Activated CD4-positive, alpha-beta T cell treated with anti-CD3 and anti-CD28 coated beads for 48 hours (primary cell): ENCODE measurements at regions not wholly inside any gene's neighbourhood (a gene's known extent, or its start where the extent isn't known, plus 50 kb on each side); places are given as distances from the start of the nearest gene placed in this dataset.
"Not testable (repeated sequence)": the region's sequence is repeated elsewhere in the genome, so short reads cannot be mapped to it uniquely, and the experiment has no call there.

Experiments
- DNase-seq: peaks from one replicate; pipeline ENCODE4 v3.0.0-alpha.2; 2020

DNA sequence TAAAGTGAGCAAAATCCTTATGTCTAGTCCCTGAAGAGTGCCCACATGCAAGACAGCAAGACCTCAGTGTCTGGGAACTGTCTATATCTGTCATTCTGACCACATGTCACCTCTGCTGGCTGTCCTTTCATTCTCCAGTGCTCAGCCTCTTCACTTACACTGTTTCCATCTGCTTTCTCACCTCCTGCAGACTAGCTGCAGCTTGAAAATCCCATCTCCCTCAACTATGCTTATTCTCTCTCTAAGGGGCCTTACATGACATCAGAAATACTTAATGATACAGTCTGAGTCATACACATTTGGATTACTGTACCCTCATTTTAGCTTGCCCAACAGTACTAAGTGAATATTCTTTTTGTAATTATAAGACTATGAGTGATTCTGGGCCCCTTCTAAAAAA is 587.8 kb downstream of the EPM2A start:
- DNase-seq = no peak

DNA sequence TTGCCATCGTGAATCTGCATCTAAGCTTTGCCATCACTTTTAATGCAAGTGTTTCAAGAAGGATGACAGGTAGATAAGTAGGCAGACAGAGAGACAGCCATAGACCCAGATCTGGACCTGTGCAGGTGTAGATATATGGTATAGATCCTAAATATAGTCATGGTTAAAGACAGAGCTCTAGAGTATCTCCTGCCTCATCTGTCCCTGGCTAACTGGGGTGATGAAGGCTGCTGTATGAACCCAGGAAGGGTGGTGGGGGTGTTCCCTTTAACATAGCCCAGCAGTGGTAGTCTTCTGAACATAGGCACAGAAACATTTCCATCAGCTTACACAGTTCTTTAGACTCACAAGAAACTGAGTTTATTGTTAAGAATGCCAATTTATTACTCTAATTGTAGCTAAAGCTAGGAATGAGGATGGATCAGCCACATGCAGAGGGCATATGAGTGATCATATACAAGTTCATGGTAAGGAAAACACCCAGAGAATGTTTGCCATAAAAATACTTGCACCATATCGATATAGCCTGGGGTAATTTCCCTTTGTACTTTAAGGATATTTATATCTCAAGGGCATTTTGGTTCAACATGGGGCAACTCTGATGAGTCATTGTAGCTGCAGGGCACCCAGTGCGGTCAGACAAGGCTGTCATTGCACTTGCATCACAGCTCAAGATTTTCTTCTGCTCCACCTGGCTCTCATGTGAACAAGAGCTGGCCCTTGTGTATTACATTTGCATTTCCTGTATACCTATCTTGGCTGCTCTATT is 587.2 kb downstream of the EPM2A start:
- no peak for DNase-seq

DNA sequence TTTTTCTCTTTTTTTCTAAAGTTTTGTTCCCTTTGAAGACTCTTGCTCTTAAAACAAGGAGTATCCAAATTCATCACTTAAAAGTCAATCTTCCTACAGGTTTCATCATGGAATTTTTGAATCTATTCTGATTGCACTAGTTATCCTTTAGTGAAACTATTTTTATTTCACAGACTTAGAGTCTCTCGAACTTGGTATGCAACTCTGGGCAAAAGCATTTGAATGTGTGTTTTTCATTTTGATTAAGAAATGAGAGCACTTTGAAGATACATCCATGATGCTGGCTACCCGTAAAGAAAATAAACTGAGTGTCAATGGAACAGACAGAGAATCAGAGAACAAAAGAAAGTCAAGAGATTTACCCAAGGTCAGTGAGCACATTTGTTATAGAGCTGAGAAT is 586.5 kb downstream of the EPM2A start:
- no peak for DNase-seq

DNA sequence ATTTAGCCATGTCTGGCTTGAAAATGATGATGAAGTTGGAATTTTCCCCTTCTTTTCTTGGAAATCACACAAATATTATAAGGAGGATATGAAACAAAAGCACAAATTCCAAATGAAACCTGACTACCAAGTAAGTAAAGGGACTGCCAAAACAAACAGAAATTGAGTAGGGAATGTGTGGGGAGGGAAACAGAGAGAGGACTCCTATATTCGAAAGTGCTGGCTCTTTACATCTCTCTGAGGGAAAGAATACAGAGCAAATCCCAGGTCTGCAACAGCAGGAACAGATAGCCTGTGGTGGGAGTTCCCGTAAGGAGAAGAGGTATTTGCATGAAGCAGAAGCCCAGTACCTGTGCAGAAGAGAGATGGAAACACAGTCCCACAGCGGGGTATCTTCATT is 583.7 kb downstream of the EPM2A start:
- no peak for DNase-seq

DNA sequence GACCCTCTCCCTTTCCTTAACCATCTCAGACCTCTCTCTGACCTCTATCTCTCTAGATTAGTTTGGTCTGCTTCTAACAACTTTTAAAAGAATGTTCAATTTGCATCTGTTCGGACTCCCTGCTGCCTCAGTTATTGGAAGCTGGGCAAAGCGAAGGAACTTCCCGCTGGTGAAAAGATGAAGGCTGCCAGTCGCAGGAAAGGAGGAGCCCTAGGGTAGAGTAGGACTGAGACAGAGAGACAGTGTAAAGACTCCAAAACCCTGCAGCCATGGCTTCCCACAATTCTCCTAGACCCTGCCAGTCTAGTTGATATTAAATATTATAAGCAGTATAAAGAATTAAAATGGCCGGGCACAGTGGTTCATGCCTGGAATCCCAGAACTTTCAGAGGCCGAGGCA is 581.8 kb downstream of the EPM2A start:
- DNase-seq = no peak

DNA sequence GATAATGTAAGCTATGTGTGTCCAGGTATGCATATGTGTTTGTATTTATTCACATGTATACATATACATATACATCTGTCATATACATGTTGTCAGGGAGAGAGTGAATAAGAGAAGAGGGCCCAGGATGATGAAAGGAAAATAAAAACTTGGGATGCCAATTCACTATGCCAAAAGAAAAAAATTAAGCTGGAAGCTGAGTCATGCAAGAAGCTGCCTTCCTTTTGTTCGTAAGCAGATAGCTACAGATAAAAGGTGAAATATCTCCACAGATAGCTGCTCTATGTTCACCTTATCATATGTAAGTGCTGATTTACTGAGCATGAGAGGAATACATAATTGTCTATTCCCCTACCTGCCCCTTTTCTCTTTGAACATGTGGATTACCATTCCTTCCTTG is 579.9 kb downstream of the EPM2A start:
- DNase-seq = no peak

DNA sequence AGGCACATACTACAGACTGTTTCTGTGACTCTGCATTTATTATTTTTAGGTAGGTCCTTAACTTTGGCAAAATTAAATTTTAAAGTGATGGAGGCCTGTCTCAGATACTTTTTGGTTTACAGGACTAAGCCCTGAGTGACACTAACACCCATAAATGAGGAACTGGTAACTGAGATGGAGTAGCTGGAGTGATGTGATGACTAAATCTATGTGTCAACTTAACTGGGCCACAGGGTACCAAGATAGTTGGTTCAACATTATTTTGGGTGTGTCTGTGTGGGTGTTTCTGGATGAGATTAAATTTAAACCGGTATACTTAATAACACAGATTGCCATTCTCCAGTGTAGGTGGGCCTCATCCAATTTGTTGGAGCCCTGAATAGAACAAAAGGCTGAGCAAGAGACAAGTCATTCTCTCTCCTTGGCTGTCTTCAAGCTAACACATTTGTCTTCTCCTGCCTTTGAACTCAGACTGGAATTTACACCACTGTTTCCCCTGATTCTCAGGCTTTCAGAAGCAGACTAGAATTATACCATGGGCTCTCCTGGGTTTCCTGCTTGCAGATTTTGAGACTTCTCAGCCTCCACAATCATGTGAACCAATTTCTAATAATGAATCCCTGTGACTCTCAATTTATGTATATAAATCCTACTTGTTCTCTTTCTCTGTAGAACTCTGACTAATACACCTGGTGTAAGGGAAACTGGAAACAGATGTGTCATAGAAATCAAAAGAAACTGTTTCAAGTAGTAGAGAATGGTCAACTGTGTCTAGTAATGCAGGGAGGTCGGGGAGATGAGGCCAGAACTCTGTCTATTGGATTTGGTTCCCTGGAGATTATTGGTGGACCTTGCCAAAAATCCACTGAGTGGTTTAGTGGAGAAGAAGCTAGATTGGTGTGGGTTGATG is 579.2 kb downstream of the EPM2A start:
- no peak for DNase-seq

DNA sequence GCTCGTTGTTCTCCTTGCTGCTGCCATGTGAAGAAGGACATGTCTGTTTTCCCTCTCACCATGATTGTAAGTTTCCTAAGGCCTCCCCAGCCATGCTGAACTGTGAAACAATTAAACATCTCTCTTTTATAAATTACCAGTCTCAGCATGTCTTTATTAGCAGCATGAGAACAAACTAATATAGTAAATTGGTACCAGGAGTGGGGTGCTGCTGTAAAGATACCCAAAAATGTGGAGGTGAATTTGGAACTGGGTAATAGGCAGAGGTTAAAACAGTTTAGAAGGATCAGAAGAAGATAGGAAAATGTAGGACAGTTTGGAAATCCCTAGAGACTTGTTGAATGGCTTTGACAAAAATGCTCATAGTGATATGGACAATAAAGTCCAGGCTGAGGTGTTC is 576.7 kb downstream of the EPM2A start:
- not testable (repeated sequence) for DNase-seq

DNA sequence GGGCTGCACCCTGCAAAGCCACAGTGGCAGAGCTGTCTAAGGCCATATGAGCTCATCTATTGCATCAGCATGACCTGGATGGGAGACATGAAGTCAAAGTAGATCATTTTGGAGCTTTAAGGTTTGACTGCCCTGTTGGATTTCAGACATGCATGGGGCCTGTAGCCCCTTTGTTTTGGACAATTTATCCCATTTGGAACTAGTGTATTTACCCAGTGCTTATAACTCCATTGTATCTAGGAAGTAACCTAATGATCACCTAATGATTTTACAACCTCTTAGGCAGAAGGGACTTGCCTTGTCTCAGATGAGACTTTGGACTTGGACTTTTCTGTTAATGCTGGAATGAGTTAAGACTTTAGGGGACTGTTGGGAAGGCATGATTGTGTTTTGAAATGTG is 575.4 kb downstream of the EPM2A start:
- no peak for DNase-seq

DNA sequence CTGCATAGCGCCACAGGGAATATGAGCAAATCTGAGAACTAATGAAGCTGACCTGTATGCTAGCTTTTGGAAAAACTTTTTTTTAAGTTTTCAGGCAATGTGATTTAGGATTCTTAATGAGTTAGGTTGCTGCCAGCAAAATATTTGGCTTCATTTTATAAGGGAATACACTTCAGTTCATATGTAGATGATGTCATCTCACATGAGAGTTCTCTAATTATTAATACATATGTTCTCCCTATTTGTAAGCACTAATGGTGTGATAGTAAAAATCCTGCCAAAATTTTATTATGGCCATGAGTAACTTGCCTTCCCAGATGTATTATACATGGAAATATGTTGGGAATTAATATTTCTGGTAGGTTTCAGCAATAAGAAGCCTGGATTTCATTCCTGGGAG is 573.8 kb downstream of the EPM2A start:
- DNase-seq = no peak

DNA sequence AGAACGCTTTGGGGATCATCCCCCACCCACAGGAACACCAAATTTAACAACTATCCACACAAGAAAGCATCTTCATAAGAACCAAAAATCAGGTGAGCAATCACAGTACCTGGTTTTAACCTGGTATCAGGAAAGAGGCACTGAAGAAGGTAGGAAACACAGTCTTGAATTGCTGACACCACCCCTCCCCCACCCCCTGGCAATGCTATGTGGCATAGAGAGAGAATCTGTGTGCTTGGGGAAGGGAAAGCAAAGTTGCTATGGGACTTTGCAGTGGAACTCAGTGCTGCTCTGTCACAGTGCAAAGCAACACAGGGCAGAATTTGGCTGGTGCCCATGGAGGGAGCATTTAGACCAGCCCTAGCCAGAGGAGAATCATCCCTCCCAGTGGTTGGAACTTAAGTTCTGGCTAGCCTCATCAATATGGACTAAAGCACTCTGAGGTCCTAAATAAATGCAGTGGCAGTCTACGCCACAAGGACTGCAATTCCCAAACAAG is 565.5 kb downstream of the EPM2A start:
- no peak for DNase-seq

DNA sequence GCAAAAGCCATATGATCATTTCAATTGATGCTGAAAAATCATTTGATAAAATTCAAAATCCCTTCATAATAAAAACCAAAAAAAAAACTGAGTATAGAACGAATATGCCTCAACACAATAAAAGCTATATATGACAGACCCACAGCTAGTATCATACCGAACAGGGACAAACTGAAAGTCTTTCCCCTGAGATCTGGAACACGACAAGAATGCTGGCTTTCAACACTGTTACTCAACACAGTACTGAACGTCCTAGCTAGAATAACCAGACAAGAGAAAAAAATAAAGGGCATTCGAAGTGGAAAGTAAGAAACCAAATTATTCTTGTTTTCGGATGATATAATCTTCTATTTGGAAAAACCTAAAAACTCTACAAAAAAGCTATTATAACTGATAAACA is 559.9 kb downstream of the EPM2A start:
- DNase-seq = no peak

DNA sequence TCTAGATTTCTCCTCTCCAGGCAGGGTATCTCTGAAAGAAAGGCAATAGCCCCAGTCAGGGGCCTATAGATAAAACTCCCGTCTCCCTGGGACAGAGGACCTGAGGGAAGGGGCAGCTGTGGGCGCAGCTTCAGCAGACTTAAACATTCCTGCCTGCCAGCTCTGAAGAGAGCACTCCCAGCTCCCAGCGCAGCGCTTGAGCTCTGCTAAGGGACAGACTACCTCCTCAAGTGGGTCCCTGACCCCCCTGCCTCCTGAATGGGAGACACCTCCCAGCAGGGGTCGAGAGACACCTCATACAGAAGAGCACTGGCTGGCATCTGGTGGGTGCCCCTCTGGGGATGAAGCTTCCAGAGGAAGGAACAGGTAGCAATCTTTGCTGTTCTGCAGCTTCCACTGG is 556.9 kb downstream of the EPM2A start:
- no peak for DNase-seq

DNA sequence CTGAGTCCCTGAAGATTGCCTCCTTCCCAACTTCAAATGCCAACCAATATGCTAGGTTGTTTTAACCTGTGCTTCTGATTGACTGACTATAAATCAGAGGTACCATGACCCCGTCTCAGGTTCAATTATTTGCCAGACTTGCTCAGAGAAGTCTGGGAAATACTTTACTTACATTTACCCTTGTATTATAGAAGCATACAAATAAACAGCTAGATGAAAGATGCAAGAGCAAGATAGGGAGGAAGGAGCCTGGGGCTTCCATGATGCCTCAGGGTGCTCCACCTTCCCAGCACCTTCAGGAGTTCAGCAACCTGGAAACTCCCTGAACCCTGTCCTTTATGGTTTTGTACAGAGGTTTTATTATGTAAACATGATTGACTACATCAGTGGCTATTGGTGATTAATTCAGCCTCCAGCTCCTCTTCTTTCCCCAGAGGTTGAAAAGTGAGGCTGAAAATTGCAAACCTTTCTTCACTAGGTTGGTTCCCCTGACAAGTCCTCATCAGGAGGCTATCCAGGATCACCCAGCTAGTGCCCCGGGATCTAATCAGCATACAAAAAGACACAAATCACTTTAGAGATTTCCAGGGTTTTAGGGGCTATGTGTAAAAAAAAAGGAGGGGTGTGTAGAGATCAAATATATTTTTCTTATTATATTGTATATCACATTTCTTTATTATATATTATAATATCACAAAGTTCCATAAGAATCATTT is 547.7 kb downstream of the EPM2A start:
- DNase-seq = no peak

DNA sequence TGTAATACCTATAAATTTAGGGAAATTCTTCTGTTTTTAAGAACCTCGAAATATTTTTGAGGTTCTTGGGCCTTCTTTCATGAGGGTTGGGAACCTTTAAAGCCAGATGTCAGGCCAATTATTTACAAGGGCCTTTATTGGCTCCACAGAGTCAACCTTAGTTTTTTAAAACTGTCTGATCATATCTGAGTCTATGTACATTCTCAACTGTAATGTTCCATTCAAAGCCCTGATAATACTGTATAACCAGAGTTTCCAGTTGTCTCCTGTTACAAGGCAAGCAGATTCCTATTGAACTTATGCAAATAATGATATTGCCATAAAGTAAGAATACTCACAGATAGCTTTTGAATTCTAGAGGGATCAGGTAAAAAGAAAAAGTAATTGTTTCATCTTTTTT is 545.5 kb downstream of the EPM2A start:
- DNase-seq = no peak

DNA sequence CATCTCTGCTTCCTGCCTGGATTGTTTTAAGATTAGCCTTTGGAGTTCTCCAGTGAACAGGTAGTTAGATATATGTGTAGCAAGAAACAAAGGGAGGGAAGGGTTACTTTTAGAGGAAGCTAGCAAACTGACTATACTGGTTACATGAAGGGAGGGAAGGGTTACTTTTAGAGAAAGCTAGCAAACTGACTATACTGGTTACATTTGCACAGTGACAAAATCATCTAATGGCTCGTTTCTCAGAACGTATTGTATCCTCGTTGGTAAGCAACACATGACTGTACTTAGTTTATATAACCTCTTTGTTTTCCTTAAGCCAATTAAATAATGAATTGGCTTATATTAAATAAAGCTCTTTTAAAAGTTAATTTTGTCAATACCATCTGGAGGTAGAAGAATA is 540.9 kb downstream of the EPM2A start:
- DNase-seq = no peak

DNA sequence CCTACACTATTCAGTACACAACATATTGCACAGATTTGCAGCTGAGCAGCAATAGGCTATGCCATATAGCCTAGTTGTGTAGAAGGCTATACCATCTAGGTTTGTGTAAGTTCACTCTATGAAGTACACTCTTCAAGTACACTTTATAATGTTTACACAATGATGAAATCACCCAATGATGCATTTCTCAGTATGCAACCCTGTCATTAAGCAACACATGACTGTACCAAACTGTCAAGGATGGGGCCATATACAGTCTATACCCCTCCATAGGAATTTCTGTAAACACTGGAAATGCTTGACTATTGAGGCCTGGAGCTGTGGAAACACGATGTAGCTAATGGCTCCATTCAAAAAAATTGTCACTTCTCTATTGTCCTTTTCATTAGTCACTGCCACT is 535.4 kb downstream of the EPM2A start:
- DNase-seq = no peak

DNA sequence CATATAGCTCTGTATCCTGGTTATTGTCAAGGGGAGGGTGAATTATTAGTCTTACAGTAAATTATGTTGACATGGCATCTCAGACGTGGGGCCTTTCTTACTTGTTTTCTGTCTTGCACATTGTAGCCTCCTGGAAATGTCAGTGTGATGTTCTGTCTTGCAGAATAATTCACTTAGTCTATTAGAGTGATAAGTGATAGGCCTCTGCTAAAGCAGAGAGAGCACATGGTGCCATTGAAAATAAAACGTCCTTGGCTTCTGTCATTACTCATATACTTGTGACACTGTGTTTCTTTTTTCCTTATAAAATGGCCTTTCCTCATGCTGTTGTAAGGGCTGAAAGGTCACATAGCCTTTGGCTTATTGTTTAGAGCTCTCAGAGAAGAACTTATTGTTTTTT is 531.0 kb downstream of the EPM2A start:
- DNase-seq = no peak

DNA sequence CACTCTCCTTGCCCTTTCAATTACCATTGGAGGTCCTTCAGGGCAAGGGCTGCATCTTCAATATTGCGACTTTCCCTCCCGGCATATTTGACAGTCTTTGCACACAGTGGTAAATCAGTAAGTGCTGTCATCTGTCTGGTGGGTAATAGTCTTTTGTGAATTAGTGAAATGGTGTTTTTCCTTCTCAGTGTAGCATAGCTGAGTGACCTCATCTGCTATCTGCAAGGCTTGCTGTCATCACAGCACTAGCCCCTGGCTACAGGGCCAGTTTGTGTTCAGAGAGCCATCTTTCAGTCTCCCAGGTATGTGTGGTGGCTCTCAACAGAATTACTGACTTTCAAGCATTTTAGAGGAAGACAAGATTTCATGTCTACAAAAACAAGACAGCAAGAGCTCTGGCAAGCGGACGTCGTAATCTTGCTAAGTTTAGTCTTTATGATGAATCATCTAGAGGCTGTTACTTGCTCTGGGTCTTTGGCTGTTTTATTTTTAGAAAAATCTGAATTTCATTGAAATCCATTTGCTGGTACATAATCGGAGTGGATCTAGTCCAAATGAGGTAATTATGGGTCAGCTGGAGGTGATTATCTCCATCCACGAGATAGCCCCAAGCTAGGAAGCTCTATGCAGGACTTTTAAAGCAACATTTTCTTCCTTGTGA is 528.9 kb downstream of the EPM2A start:
- no peak for DNase-seq

DNA sequence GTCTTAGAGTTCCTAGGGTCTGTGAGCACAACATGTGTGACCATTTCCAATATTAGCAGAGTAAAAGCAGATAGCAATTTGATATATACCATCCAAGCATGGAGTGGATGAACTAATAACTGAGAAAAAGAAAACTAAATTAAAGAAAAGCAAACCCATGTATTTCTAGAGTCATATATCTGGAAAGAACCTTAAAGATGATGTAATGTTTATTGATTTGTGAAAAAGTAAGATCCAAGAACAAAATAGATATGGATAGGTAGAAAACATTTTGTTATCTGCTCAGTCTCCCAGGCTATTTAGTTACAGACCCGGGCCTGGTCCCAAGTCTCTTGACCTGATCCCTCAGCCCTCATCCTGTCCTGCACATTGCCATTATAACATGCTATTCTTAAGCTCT is 526.8 kb downstream of the EPM2A start:
- no peak for DNase-seq

DNA sequence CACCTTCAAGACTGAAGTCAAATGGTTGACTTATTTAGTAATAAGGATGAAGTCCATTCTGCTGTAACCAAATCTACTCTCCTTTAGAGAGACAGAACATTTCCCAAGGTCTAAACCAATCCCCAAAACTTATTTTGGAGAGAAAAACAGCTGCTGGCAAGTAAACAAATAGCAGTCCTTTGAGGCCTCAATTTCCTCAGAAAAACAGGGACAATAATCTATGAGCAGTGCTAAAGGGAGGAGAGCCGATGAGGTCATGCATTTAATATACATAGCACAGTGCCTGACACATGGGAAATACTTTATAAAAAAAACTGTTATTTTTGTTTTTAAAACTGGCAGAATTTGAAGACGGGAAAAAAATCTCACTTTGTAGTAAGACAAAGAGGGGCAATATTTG is 526.0 kb downstream of the EPM2A start:
- no peak for DNase-seq

DNA sequence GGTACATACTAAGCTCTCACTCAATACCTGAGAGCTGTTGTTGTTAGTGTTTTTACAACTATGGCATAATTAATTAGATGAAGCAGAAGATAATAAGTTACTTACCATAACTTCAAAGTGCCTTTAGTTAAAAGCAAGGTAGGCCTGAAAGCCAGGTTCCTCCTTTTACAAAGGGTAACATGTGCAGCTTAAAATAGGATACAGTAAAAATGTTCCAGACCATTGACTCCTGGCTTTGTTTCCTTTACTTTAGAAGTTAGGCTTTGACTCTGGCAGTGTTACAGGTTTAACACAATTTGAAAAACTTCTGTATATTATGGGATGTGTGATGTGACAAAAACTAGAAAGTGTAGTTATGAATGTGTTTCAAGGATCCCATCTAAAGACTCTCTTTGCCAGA is 522.5 kb downstream of the EPM2A start:
- DNase-seq = no peak

DNA sequence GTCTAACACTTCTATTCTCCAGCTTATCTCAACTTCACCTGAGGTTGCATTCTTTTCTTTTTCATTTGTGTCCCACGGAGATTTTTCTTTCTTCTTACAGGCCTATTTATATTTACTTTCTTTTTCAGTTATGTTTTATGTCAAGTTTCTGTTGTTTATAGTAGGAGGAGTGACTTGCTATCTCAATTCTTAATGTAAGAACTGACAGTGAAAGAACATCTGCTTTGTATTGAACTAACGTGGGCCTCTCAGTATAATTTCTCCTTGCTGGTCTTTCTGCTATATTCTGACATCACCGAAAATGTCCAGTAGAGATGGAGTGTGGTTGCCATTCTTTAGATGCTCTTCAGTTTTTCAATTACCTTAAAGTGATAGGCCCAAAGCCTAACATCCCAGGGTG is 521.7 kb downstream of the EPM2A start:
- DNase-seq = no peak
